ENCODE measurements at regions not wholly inside any gene's neighbourhood (a gene's known extent, or its start where the extent isn't known, plus 50 kb on each side); places are given as distances from the start of the nearest gene placed in this dataset.
"Not testable (repeated sequence)": the region's sequence is repeated elsewhere in the genome, so short reads cannot be mapped to it uniquely, and the experiment has no call there.

GRCh38 chr3:6340980-6341325, 520.0 kb upstream of the GRM7 start:
- TF ChIP-seq CTCF (IDR thresholded peaks at IDR 0.05; ENCODE audit: insufficient read depth, low read length, poor library complexity, severe bottlenecking); EZH2phosphoT487 (conservative IDR thresholded peaks at IDR 0.05; ENCODE audit: low read length): not testable (repeated sequence)
